Spleen (tissue), 7 donors: ENCODE measurements at regions not wholly inside any gene's neighbourhood (a gene's known extent, or its start where the extent isn't known, plus 50 kb on each side); places are given as distances from the start of the nearest gene placed in this dataset.

Experiments used
- CTCF ChIP-seq, 11 experiments: fragments of 200-600 bp in 7 of 11; fragments of 450-650 bp in 4 of 11; sonication (generic) in 4 of 11; IDR thresholded peaks in 8 of 11; conservative IDR thresholded peaks in 3 of 11; 1 replicate in 7 of 11; 2 replicates in 4 of 11; pipeline versions ENCODE4 v1.4.0 to v1.8.0; 2016 to 2021; ENCODE audit warnings: antibody characterized with exemption in 11 of 11, inconsistent platforms in 4 of 11, mild to moderate bottlenecking in 1 of 11
- POLR2A ChIP-seq, 3 donors: fragments of 450-650 bp; IDR thresholded peaks; one replicate each; pipeline ENCODE4 v1.5.1; 2017; ENCODE audit warnings: antibody characterized with exemption in 3 of 3, mild to moderate bottlenecking in 1 of 3
- donor health status: DM: no; HTN: no; CAD: no; lungs with moderate emphysema.
- donor health status: DM: no; HTN: no; CAD: no.
- donor health status: DM: no; HTN: no; CAD: no.

GRCh38 chr12:131628766-131629448 is 82.0 kb upstream of the SFSWAP start:
- TF ChIP-seq CTCF (IDR thresholded peaks at IDR 0.05 in 8 of 11, conservative IDR thresholded peaks at IDR 0.05 in 3 of 11) = no peak
- no peak for TF ChIP-seq POLR2A (IDR thresholded peaks at IDR 0.05)
